ENCODE measurements at regions not wholly inside any gene's neighbourhood (a gene's known extent, or its start where the extent isn't known, plus 50 kb on each side); places are given as distances from the start of the nearest gene placed in this dataset.

DNA sequence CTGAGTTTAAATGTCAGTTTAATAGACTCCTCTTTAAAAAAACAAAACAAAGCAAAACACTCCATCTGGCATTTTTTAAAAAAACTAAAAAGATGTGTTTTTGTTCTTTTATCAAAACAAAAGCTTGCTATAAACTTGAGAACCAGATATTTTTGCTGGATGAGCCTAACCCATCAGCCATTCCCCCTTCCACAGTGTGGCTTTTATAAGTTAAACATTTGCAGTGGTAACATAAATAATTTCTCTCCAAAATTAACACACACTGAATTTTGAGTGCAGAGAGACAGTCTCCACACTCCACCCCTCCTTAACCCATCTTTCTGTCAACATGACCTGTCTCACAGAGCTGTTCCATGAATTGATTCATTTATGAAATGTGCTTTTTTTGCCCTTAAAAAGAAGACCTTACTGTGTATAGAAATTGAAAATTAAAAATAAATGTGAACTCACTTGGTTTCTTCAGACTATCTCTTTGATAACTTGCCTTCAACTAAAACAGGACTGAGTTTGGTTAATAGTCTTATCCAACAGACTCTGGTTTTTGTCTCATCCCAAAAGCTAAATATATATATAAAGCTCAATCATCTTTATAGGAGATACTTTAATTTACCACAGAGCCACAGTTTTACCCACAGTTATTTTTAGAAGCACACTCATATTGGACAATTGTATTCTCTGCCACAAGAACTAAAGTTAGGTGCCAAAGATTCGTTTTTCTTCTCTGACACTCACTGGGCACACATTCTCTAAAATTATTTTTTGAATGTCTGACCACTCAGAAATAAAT is 64.8 kb upstream of the STK39 start (continued):
- TF ChIP-seq, protein P1, sequence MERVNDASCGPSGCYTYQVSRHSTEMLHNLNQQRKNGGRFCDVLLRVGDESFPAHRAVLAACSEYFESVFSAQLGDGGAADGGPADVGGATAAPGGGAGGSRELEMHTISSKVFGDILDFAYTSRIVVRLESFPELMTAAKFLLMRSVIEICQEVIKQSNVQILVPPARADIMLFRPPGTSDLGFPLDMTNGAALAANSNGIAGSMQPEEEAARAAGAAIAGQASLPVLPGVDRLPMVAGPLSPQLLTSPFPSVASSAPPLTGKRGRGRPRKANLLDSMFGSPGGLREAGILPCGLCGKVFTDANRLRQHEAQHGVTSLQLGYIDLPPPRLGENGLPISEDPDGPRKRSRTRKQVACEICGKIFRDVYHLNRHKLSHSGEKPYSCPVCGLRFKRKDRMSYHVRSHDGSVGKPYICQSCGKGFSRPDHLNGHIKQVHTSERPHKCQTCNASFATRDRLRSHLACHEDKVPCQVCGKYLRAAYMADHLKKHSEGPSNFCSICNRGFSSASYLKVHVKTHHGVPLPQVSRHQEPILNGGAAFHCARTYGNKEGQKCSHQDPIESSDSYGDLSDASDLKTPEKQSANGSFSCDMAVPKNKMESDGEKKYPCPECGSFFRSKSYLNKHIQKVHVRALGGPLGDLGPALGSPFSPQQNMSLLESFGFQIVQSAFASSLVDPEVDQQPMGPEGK (CRISPR knock-in tag; IDR thresholded peaks at IDR 0.05; ENCODE audit: borderline replicate concordance), result no peak

DNA sequence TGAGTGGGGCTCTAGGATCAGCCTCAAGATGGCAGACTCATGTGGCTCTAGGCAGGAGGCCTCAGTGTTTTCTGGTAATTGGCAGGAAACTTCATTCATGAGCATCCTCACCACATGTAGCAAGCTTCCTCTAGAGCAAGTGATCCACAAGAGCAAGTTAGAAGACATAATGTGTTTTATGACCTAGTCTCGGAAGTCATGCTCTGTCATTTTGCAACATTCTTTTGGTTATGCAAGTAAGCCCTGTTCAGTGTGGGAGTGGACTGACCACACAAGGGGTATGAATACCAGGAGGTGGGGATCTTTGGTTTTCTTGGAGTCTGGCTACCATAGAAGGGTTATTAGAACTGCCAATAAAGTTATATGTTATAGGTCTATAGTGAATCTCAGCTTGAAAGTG is 66.8 kb upstream of the STK39 start:
- FAIRE-seq, result no peak
- TF ChIP-seq ZNF551 (CRISPR knock-in tag; IDR thresholded peaks at IDR 0.05), result no peak
- no peak for TF ChIP-seq EHMT2 (IDR thresholded peaks at IDR 0.05)
- TF ChIP-seq CAMTA2 (CRISPR knock-in tag; conservative IDR thresholded peaks at IDR 0.05), result no peak
- TF ChIP-seq JUND (IDR thresholded peaks at IDR 0.05; ENCODE audit: borderline replicate concordance, low read depth, low read length), result no peak
- TF ChIP-seq JUND (tag; IDR thresholded peaks at IDR 0.05; ENCODE audit: borderline replicate concordance, low read depth, low read length), result no peak
- no peak for TF ChIP-seq KDM1A (IDR thresholded peaks at IDR 0.05)
- TF ChIP-seq ZBTB7A (IDR thresholded peaks at IDR 0.05; ENCODE audit: borderline replicate concordance, control insufficient read depth, low read depth, low read length), result no peak
- no peak for TF ChIP-seq KDM5B (IDR thresholded peaks at IDR 0.05; ENCODE audit: insufficient replicate concordance, low read depth, low read length)
- TF ChIP-seq, protein P2, sequence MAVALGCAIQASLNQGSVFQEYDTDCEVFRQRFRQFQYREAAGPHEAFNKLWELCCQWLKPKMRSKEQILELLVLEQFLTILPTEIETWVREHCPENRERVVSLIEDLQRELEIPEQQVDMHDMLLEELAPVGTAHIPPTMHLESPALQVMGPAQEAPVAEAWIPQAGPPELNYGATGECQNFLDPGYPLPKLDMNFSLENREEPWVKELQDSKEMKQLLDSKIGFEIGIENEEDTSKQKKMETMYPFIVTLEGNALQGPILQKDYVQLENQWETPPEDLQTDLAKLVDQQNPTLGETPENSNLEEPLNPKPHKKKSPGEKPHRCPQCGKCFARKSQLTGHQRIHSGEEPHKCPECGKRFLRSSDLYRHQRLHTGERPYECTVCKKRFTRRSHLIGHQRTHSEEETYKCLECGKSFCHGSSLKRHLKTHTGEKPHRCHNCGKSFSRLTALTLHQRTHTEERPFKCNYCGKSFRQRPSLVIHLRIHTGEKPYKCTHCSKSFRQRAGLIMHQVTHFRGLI (CRISPR knock-in tag; IDR thresholded peaks at IDR 0.05), result no peak
- no peak for TF ChIP-seq TFAM (CRISPR knock-in tag; conservative IDR thresholded peaks at IDR 0.05)
- TF ChIP-seq TEAD2 (tag; IDR thresholded peaks at IDR 0.05), result no peak
- TF ChIP-seq STAT5A (IDR thresholded peaks at IDR 0.05; ENCODE audit: borderline replicate concordance, low read length), result no peak
- no peak for TF ChIP-seq PML (IDR thresholded peaks at IDR 0.05; ENCODE audit: low read length)
- TF ChIP-seq ZFP1 (CRISPR knock-in tag; IDR thresholded peaks at IDR 0.05), result no peak
- TF ChIP-seq MCM5 (IDR thresholded peaks at IDR 0.05; ENCODE audit: low read depth), result no peak
- no peak for TF ChIP-seq ADNP (tag; IDR thresholded peaks at IDR 0.05)
- TF ChIP-seq ZNF75A (CRISPR knock-in tag; IDR thresholded peaks at IDR 0.05), result no peak
- TF ChIP-seq, protein P3, sequence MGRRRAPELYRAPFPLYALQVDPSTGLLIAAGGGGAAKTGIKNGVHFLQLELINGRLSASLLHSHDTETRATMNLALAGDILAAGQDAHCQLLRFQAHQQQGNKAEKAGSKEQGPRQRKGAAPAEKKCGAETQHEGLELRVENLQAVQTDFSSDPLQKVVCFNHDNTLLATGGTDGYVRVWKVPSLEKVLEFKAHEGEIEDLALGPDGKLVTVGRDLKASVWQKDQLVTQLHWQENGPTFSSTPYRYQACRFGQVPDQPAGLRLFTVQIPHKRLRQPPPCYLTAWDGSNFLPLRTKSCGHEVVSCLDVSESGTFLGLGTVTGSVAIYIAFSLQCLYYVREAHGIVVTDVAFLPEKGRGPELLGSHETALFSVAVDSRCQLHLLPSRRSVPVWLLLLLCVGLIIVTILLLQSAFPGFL (CRISPR knock-in tag; IDR thresholded peaks at IDR 0.05), result no peak

More for the DNA sequence above, 66.8 kb upstream of the STK39 start:
- Histone ChIP-seq H3K36me3 (ENCODE audit: control insufficient read depth, insufficient read depth, low read length) (no peaks in the 10 kb centered on the region), H4K20me1 (replicated peaks; ENCODE audit: control insufficient read depth, insufficient read depth, low read length) (no peaks in the 10 kb centered on the region), H3K4me3 (no peak overlapping the region), H3K4me1 (replicated peaks in 1 of 2; ENCODE audit: control insufficient read depth in 2 of 2, insufficient read depth in 2 of 2, low read length in 2 of 2) (no peaks in the 10 kb centered on the region), H3K4me2 (ENCODE audit: insufficient read depth, low read length) (no peak overlapping the region), H3K9me1 (ENCODE audit: control insufficient read depth, insufficient read depth, low read length) (no peaks in the 10 kb centered on the region), H2AFZ (ENCODE audit: low read depth, low read length) (no peak overlapping the region), H3K79me2 (ENCODE audit: control insufficient read depth, insufficient read depth, low read length) (no peaks in the 10 kb centered on the region), H3K27ac (ENCODE audit: extremely low read depth, low read depth, low read length) (no peak overlapping the region), H3K9ac (ENCODE audit: insufficient read depth in 1 of 2, low read depth in 2 of 2, low read length in 2 of 2) (no peak overlapping the region), H3K27me3 (ENCODE audit: control insufficient read depth in 2 of 2, insufficient read depth in 2 of 2, low read length in 2 of 2) (no peaks in the 10 kb centered on the region; a peak in 1 of 5 replicates), H3K9me3 (replicated peaks; ENCODE audit: control insufficient read depth, insufficient read depth, low read depth, low read length) (no peaks in the 10 kb centered on the region)
- intact Hi-C loops (cut with micrococcal nuclease) (no loop called here), in situ Hi-C loops (cut with MboI) (no loop called here)
- POLR2A ChIA-PET, result no interaction called here
- DNase-seq (ENCODE audit: extremely low read depth in 1 of 4, low spot score in 3 of 4) (no peak), ATAC-seq (no peak)
- CTCF ChIA-PET (ENCODE audit: low intra/inter-chr PET ratio), result no interaction called here
- no TSS peak for BruUV-seq (replicated peaks)
- 0% methylated on average over 1 of the region's 1 CpG for WGBS (ENCODE audit: insufficient coverage, low coverage, missing lambda C conversion rate)

Measured in K562 (cell line).